Astrocyte of the cerebellum (primary cell): ENCODE measurements at regions not wholly inside any gene's neighbourhood (a gene's known extent, or its start where the extent isn't known, plus 50 kb on each side); places are given as distances from the start of the nearest gene placed in this dataset.

Experiments used
- DNase-seq: peaks from one replicate; pipeline ENCODE4 v3.0.0-alpha.2; 2011; ENCODE audit warnings: low read depth
- H3K4me3 ChIP-seq: 2 replicates; pipeline ENCODE4 v1.5.1; 2011; ENCODE audit warnings: mild to moderate bottlenecking, low read depth, low read length, moderate library complexity
- CTCF ChIP-seq: IDR thresholded peaks from 2 replicates; pipeline ENCODE4 v1.5.1; 2012; ENCODE audit warnings: low read length, low read depth, moderate library complexity, mild to moderate bottlenecking; ENCODE audit errors: missing control alignments
- in situ Hi-C: cut with HindIII; loops from 2 replicates; pipeline ENCODE4 v1.10.0; 2017; ENCODE audit warnings: low sequenced_read_pairs

- no peak for DNase-seq
- TF ChIP-seq CTCF, result no peak
- in situ Hi-C loops, result no loop called here
- no peak overlapping the region for H3K4me3 ChIP-seq
Measured at GRCh38 chr17:14746822-14747602, 446.1 kb downstream of the HS3ST3B1 start.

GRCh38 chr17:14745541-14745940 lies 444.7 kb downstream of the HS3ST3B1 start:
- no peak for DNase-seq
- H3K4me3 ChIP-seq, result no peak overlapping the region
- TF ChIP-seq CTCF, result no peak
- in situ Hi-C loops, result no loop called here

GRCh38 chr17:14744761-14745473 lies 444.0 kb downstream of the HS3ST3B1 start:
- no peak for TF ChIP-seq CTCF
- H3K4me3 ChIP-seq, result no peak overlapping the region
- in situ Hi-C loops, result no loop called here
- no peak for DNase-seq

- no peak for TF ChIP-seq CTCF
- in situ Hi-C loops, result no loop called here
- no peak for DNase-seq
- H3K4me3 ChIP-seq, result no peak overlapping the region
Measured at GRCh38 chr17:14741491-14741890, 440.6 kb downstream of the HS3ST3B1 start.

GRCh38 chr17:14739656-14740431 lies 439.0 kb downstream of the HS3ST3B1 start:
- H3K4me3 ChIP-seq, result no peak overlapping the region
- TF ChIP-seq CTCF, result no peak
- no peak for DNase-seq
- in situ Hi-C loops, result loop anchor here (5.0 kb wide), 2 partner anchors 38 to 97 kb away; no protein-coding TSS in a partner anchor

- no peak overlapping the region for H3K4me3 ChIP-seq
Measured at GRCh38 chr17:14738652-14738988, 437.7 kb downstream of the HS3ST3B1 start.

More at GRCh38 chr17:14738652-14738988, 437.7 kb downstream of the HS3ST3B1 start:
- TF ChIP-seq CTCF, result no peak
- in situ Hi-C loops, result loop anchor here (5.0 kb wide), 2 partner anchors 36 to 99 kb away; no protein-coding TSS in a partner anchor
- DNase-seq, result no peak
